Left hindlimb (tissue), 1 donor: ENCODE measurements at regions not wholly inside any gene's neighbourhood (a gene's known extent, or its start where the extent isn't known, plus 50 kb on each side); places are given as distances from the start of the nearest gene placed in this dataset.

Source experiments
- DNase-seq: peaks from one replicate; pipeline ENCODE4 v3.0.0-alpha.2; 2018

DNA sequence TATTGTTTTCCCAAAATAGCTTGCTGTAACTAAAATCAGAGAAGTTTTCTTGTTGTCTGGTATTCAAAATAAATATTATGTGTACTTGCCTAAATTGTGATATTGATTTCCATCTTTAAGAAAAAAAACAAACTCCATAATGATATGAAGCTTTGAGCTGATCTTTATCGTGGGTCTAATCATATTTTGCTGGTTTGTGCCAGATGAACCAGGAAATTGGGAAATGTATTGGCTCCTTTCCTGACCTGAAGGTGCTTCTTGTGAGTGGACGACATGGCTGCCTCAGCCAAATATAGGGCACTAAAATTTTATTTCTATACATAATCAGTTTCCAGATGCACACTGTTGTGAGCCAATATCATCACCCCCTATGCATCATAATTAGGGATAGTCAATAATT is 113.3 kb downstream of the DIPK2A start:
- DNase-seq: no peak

DNA sequence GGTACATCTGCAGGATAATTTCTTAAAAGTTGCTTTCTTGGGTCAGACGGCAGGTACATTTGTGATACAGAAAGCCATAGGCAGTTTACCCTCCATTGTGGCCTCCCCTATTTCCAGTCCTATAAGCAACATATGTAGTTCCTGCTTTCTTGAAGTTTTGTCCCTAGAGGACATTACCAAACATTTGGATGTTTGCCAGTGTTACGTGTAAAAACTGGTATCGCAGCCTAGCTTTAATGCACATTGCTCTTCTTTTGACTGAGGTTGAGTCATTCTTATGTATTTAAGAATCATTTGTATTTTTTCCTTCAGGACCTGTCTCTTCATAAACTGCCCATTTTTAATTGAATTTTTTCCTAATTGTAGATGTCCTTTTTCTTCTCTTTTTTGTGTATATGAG is 114.3 kb downstream of the DIPK2A start:
- no peak for DNase-seq

DNA sequence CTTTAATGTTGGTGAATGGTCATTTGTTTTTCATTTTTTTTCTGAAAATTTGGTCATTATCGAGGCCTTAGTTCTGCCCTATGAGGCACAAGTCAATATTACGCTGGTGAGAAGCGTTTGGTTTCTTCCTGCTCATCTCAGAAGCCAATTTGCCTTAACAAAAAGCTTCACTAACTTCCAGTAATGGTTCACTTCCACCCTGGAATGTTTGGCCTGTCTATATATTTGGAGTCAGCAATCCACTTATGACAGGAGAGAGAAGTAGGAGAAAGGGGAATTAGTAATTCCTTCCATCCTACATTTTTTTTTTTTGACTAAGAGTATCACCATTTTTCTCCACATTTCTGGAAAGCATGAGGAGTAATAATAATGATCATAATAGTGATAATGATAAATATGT is 124.4 kb downstream of the DIPK2A start:
- no peak for DNase-seq

DNA sequence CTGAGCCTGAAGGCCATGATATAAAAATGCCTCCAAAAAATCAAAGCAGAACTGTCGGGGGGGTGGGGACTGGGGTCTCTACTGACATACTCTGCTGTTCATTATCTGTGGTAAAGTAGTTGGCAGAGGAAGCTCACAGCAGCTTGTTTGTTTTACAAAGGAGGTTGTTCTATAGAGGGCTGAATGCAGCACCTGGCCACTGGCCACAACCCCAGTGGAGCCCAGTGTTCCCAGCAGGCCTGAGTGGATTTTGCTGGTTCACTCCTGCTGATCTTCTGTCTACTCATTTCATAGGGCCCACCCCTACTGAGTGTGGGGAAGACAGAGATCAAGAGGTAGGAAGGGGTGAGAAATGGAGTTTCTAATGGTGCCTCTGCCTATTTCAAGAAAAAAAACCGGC is 125.5 kb downstream of the DIPK2A start:
- no peak for DNase-seq

DNA sequence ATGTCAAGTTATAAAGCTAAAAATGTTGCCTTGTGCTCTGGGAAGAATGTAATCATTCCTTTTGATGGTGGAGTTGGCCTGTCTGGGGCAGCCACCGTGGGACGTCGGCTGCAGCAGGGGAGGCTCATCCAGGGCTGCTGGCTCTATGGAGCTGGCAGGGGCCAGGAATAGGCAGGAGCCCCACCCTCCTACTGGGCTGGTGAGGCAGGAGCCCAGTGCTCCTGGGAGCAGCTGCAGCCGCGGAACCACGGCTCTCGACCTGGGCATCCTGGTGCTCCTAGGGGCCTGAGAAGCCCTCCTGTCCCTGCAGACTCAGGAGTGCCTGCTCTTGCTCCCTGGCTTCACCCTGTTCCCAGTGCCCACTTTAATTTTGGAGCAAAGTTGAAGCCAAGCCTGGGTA is 127.1 kb downstream of the DIPK2A start:
- no peak for DNase-seq

DNA sequence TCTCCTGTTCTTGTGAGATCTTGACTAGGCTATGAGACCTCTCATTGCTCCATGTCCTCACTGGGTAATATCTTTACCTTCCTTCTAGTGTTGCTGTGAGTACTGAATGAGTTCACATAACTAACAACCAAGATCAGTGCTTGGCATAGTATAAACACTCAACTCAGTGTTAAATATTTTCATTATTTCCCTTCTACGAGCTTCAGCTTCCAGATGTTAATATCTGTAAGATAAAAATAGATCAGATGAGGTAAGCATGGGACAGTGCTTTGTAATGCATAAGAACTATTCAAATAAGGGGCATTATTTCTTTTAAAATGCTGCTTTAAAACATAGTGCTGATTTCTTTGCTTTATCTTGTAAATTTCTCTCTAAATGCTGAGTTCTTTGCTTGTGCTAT is 130.8 kb downstream of the DIPK2A start:
- no peak for DNase-seq

DNA sequence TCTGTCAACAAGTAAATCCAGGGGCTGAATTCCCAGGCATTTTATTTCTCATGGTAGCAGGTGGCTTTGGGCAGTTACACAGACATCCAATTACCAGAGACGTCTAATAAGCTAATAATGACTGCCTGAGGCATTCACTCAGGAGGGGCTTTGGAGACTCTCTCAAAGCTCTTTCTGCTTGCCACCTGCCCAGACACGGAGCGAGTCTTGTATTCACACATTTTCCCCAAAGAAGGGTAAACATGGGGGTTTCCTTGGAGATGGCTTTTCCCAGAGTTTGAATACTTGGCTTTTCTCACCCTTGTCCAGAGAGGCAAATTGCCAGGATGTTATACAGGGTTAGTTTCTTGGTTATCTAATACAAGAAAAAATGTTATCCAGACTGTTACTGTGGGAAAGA is 132.6 kb downstream of the DIPK2A start:
- DNase-seq: no peak

DNA sequence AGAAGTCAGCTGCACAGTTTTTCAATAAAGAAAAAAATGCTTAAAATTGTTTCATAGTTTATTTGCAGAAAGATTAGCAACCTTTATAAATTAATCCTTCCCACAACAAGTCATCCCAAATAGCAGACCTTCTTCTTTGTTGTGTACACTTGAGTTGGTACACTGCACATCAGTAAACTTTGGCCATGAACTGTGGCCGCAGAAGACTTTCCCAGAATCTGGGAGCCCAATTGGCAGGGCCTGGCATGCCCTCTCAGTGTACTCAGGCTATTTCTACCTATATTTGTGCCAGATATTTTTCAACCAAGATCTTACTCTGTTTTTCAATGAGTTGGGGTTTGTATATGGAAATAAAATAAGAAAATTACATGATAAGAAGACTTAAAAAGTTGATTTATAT is 133.1 kb downstream of the DIPK2A start:
- no peak for DNase-seq

DNA sequence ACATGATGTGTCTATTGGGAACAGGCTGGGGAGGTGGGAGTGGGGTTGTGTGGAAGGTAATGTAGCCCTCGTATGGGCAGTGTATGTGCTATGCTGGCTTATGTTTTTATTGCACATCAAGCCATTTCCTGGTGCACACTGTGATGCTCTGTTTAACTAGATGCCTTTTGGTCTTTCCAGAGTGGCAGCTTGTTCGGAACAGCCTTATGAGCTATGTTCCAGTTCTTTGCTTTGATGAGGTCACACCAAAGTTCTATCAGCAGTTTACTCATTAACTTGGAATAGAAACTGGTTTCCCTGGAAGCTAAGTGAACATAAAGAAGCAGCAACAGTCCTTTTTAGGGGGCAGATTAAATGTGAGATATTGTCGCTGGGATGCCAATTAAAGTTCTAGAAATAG is 133.9 kb downstream of the DIPK2A start:
- DNase-seq: no peak

DNA sequence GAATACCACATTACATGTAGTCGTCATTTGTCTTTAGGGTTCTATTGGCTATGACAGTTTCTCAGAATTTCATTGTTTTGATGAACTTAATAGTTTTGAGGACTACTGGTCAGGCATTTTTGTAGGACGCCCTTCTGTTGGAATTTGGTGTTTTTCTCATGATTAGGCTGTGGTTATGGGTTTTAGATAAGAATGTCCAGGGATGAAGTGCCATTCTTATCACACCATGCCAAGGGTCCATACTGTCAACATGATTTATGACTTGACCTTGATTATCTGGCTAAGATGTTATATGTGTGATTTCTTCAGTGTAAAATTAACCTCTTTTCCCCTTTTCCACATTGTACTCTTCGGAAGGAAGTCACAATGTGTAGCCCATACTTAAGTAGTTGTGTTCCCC is 135.3 kb downstream of the DIPK2A start:
- DNase-seq: no peak

DNA sequence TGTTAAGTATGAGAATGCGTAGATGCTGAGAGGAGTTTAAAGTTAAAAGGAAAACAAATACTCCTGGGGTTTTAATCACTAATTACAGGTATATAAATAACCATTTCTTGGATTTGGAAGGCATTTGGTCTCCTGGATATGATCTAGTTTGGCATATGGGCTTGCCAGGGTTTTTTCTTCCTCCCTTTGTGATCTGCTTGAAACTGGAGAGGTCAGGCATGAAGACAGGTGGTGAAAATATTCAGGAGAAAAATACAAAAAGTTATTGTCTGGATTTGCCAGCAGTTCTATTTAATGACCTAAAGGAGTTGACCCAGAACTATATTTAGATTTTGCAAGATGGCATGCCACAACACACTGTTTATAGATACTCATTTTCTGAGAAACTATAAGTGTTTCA is 136.3 kb downstream of the DIPK2A start:
- DNase-seq: no peak

DNA sequence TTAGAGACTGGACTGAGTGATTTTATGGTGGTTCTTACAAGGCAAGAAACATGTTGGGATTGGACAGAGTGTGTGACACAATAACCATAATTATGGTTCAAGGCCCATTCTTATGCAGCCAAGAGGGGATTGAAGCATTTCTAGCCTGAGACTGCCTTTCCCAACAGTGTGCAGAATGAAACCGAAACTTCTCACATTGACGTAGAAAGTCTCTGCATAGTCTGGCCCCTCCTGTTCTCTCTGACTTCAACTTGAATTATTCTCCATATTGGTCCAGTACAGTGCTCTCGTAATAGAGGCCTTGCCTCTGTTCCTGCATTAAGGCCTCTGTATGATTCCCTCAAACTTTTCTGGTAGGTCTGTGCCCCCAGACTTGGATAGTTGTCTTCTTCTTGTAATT is 138.3 kb downstream of the DIPK2A start:
- DNase-seq: no peak

DNA sequence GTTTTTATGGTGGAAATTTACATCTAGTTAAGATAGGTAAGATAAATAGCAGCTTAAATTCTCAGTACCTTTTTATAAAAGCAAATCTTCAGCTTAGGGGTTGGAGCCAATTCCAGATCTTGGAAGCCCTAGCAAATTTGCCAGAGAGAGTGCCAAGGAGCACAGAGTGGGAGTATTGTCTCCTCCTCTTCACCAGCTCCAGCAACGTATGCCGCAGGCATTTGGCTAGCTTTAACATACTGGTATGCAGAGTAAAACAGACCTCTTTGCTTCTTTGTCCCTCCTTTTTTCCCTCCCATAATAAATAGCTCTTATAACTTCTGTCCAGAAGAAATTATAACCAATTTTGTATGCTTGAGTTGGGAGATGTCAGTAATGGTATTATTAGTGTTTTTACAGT is 140.4 kb downstream of the DIPK2A start:
- no peak for DNase-seq

DNA sequence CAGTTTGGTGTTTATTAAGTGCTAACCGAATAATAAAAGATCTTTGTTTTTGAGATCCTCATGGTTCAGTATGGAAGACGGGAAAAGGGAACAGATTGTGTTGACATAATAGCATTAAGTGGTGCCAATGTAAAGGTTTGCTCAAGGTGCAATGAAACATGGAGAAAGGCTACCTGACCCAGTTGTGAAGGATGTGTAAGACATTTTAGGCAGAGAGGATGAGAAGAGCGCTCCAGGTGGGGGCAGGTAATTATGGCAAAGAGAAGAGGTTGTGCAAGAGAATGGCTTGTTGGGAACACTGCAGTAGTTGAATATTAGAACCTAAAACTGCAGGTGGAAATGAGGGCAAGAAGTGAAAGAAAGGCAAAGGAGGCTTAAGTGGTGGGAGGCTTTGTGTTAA is 140.8 kb downstream of the DIPK2A start:
- DNase-seq: no peak

DNA sequence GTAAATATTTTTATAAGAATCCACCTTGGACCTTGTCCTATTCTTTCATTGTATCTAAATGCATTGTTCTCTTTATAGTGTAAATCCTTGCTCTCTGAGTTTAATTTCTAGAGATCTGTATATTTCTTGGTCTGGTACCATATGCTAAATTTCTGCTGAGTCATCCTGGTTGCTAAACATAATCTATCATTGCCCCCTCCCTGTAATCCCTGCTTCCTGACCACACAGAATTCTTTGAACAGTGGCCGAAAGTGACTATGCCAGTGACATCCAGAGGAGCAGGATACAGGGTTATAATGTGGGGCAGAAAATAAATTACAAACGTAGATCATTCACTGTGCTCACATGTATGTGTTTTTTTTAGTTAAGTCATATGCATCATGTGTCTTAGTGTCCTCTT is 143.1 kb downstream of the DIPK2A start:
- no peak for DNase-seq

DNA sequence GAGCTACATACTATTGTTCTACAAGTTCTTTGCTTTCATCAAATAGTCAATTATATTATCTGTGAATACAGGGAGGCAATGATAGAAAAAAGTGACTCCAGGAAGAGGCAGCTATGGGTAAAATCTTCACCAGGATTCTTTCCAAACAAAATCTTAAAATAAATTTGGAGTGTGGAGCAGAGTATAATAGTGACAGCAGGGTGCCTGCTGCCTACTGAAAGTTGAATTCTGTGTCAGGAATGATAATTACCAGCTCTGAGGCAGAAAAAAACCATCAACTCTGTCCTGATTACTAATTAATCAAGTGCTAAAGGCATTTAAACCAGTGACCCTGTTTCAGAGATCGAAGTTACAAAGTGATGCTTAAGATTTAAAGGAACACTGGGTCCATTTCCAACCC is 148.0 kb downstream of the DIPK2A start:
- no peak for DNase-seq

DNA sequence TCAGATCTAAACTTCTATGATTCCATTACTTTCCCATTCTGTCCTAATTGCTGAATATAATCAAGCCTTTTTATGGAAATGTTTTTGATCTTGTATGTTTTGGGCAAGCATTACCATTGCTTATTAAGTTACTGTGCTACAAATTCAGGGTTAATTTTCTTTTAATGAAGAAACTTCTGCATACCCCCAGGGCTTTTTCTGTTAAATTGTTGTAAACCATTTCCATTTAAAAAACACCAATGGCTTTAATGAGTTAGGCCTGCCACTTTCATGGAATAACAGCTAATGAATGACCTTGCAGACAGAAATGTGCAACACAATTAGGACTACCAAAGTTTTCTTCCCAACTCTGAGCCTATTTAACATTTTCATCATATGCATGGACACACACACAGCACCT is 150.0 kb downstream of the DIPK2A start:
- no peak for DNase-seq

DNA sequence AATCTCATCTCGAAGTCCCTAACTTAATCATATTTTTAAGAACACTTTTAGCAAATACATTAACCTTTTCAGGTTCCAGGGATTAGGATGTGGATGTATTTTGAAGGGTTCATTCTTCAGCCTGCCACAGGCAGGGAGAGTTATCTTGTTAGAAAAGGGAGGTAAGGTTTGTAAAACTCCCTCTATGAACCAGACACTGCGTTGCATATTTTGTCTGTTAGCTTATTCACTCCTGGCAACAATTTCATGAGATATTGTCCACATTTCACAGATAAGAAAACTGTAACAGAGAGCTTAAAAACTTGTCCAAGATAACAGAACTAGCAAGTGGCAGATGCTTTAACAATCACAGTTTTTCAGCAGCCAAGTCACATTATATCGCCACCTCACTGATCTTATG is 155.4 kb downstream of the DIPK2A start:
- no peak for DNase-seq

DNA sequence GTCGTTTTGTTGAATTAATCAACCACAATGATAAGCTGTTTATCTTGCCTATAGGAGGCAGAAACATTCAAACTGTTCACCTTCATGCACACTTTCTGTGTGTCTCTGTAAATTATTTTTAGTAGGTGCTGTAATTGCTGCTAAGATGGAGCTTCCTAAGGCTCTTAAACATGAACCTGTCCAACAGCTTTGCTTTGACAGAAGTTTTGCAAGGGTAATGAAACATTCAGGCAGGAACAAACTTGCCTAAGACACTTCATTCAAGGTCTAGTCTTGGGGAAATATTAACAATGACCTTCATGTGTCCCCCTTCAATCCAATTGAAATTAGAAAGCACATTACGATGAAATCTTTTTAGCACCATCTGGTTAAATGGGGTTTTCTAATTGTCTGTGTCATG is 156.1 kb downstream of the DIPK2A start:
- no peak for DNase-seq

DNA sequence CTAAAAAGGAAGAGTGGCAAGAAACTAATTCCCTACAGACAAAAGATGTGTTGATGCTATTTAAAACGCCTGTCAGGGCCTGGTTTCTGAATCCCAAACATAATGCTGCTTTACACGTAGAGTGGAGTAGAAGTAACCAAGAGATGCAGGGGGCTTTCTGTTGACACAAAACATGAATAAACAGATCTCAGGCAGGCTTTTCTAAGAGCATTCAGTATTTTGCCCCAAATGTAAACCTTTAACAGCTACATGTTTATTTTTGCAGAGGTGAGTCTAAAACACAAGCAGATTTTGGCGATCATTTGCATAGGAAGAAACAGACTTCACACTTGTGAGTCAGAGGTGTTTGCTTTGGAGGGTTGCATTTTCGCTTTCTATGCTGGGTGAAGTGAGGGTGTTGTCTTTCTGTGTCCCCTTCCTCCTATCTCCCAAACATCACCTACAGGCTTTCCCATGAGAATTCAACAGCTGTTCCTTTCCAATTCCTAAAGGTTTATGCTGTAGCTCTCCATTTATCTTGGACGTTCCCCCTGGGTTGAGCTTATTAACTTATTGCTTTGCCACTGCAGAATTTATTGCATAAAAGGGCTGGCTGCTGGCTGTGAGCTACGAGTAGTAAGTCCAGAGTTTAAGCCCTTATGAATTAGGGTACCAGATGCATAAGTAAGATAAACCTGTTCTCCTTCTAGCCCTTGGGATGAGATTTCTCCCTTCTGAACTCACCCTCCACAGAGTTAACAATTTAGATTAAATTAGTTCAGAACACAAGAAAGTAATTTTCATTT is 156.7 kb downstream of the DIPK2A start:
- DNase-seq: no peak

DNA sequence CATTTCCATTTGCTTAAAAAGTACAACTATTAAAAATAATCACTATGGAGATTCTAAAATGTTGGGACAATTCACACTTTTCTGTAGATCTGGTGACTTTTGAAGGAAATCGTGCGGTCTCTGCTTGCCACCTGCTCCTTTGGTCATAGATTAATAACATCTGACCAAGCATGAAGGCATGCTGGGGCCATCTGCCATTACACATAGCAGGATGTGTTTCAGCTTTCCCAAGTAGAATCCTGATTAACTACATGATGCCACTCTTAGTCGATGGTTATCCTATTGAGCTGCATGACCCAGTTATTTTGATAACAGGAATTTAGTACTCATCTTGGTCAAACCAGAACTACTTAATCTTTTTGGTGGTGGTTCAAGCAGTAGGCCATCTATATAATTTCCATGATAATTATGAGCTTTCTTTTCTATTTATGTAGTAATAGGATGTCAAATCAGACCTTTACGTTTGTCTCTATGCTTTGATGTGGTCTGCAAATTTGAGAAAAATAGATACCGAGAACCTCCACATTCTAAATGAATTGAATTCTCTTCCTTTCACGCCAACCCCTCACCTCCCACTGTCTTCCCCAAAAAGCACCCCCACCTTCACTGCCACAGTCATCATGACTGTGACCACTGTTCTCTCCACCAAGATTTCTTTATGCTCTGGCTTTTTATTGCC is 158.1 kb downstream of the DIPK2A start:
- DNase-seq: no peak

DNA sequence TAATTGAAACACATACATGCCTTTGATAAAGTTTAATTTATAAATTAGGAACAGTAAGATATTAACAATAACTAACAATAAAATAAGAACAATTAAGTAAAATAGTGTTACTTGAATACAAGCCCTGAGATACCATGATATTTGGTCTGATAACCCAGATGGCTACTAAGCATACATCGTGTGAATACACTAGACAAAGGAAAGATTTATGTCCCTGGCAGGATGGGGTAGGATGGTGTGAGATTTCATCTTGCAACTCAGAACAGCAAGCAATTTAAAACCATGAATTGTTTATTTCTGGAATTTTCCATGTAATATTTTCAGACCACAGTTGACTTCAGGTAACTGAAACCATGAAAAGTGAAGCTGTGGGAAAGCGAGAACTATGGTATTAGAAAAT is 169.5 kb downstream of the DIPK2A start:
- DNase-seq: no peak

DNA sequence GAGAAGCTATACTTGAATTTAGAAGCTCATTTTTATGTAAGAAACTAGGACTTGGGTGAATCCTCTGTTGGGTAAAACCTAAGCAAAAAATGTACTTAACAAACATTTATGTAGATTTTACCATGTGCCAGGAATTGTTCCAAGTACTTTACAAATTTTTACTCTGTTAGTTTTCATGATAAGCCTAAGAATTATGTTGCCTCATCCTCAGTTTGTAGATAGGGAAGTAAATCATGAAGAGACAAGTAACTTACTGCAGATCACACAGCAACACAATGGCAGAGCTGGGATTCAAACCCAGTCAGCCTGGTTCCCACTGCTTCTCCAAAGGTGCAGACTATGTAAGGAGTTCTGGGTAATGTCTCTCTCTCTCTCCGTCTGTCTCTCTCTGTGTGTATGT is 169.9 kb downstream of the DIPK2A start:
- DNase-seq: no peak

DNA sequence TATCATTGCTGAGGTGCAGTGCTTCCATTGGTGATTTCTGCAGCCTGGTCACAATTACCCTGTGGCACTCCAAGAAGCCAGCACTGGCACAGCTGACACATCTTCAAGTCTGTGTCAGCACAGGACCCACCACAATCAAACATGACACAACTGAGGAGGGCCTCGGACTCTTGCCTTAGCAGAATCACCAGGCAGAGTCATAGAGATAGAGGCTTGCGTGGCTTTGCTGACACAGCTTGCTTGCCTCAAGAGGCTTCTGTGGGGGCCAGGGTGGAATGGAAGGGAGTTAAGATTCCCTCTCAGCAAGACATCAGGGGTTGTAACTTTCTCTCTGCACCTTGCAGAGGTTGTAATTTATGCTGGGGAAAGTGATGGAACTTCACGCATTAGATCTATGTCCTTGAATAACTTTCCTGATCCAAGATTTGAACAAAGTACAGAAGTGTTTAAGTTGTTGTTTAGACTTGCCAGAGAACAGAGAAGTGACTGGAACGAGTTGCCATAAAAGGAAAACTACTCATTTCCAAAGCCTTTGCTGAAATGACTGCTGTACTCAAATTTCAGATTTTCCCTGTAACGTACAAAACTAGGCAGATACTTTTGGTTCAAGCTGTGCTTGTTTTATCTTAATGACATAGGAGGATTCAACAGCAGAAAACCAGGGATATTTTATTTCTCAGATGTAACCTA is 170.7 kb downstream of the DIPK2A start:
- peak; percentile 42 for DNase-seq
